ENCODE measurements at regions not wholly inside any gene's neighbourhood (a gene's known extent, or its start where the extent isn't known, plus 50 kb on each side); places are given as distances from the start of the nearest gene placed in this dataset.

- TF ChIP-seq CTCF (IDR thresholded peaks at IDR 0.05) (no peak), POLR2A (IDR thresholded peaks at IDR 0.05) (no peak)
These were observed 538.1 kb upstream of the DSEL start for GRCh38 chr18:68054669-68055068.
